GM12891 (cell line): ENCODE measurements at regions not wholly inside any gene's neighbourhood (a gene's known extent, or its start where the extent isn't known, plus 50 kb on each side); places are given as distances from the start of the nearest gene placed in this dataset.

ENCODE experiments used
- POLR2A ChIP-seq: IDR thresholded peaks from 2 replicates; pipeline ENCODE4 v1.6.1; 2011; ENCODE audit warnings: low read depth, low read length, control low read depth
- POLR2AphosphoS5 ChIP-seq: IDR thresholded peaks from 2 replicates; pipeline ENCODE4 v1.6.1; 2011; ENCODE audit warnings: low read depth, low read length, control low read depth
- POU2F2 ChIP-seq: IDR thresholded peaks from 2 replicates; pipeline ENCODE4 v1.6.1; 2011; ENCODE audit warnings: low read depth, mild to moderate bottlenecking, control low read depth, low read length, moderate library complexity
- SPI1 ChIP-seq: IDR thresholded peaks from 2 replicates; pipeline ENCODE4 v1.6.1; 2011; ENCODE audit warnings: low read depth, low read length, control low read depth
- TAF1 ChIP-seq: IDR thresholded peaks from 2 replicates; pipeline ENCODE4 v1.6.1; 2011; ENCODE audit warnings: low read depth, low read length, control low read depth

DNA sequence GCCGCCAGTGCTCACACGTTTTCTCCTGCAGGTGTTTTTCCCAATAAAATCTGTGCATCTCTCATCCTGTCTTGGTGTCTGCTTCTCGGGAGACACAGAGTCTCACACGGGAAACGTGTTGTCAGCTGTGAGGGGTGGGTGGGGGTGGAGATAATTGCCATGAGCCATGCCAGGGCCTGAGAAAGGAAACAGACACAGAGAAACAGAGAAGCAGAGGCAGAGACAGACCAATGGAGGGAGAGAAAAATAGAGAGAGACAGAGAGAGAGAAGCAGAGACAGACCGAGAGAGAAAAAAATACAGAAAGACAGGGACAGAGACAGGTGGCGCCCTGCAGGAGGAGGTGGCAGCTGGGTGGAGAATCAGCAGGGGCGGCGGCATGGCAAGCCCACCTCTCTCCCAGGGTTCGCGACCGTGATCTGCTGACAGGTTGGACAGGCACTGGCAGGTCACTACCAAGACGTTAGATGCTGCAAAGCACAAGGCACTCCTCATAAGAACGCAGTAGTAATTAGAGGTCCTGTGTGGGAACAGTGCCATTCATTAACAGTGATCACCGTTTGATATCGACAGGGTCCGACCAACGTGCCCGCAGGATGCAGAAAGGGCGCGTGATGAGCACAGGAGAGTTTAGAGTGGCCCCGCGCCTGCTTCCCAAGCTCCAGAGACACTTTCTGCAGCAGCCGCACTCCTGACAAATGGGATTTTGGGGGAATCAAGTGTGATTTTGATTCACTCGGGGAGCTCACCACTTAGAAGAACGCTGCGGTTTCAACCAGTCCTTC is 70.5 kb upstream of the INSIG1 start:
- TF ChIP-seq POLR2A = no peak
- TF ChIP-seq TAF1 = no peak
- TF ChIP-seq POLR2AphosphoS5 = no peak
- no peak for TF ChIP-seq POU2F2
- no peak for TF ChIP-seq SPI1
